ENCODE measurements at regions not wholly inside any gene's neighbourhood (a gene's known extent, or its start where the extent isn't known, plus 50 kb on each side); places are given as distances from the start of the nearest gene placed in this dataset.

DNA sequence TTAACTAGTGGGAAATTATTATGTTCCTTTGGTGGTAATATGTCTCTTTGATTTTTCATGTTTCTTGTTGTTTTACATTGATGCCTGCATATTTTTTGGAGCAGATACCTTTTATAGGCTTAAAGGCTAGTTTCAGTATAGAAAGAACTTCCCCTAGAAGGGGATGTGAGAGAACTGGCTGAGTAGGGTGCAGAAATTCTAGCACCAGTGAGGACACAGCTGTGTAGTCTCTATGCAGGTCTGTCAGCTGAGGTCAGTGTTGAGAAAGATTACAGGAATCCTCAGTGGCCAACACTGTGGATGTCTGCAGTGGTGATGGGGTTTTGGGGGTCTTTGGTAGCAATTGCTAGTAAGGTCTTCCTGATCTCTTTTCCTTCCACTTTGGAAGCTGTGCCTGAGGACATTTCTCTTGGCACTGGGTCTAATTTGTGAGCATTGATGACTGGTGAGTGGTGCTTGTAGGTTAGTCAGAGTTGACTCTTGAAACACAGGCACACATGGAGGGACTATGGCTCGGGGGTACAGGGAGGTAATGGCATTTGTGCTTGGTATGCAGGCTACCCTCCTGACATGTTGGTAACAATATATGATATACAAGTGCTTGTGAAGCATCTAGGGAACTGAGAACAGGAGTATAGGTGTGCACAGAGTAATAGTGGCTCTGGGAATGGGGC is 221.4 kb downstream of the SPATA31D1 start:
- ChIA-PET CTCF (interaction anchor here (0.6 kb wide), 1 partner anchor 20 kb away, joined by 3 read pairs; no protein-coding TSS in a partner anchor), POLR2A (no interaction called here)
- Histone ChIP-seq H3K4me3 (no peak overlapping the region), H3K9me3 (0 out of 3 replicates have a peak, but pooled peaks cover 2% of the 10 kb centered on the region), H3K27ac (no peak overlapping the region), H3K4me2 (no peak overlapping the region), H3K4me1 (no peaks in the 10 kb centered on the region)
- DNase-seq (ENCODE audit: low read depth in 1 of 2, low spot score in 1 of 2), result no peak
- TF ChIP-seq RCOR1 (IDR thresholded peaks at IDR 0.05; ENCODE audit: low read depth, low read length) (no peak), EHMT2 (IDR thresholded peaks at IDR 0.05; ENCODE audit: low read depth) (no peak), SREBF2 (IDR thresholded peaks at IDR 0.05) (no peak), KDM1A (IDR thresholded peaks at IDR 0.05; ENCODE audit: low read depth) (no peak), NPAS2 (CRISPR knock-in tag; IDR thresholded peaks at IDR 0.05; ENCODE audit: borderline replicate concordance) (no peak), POLR2A (IDR thresholded peaks at IDR 0.05; ENCODE audit: low read length) (no peak), RNF2 (IDR thresholded peaks at IDR 0.05; ENCODE audit: borderline replicate concordance, low read depth) (no peak), MAZ (IDR thresholded peaks at IDR 0.05; ENCODE audit: borderline replicate concordance, low read depth, low read length) (no peak), KDM5A (IDR thresholded peaks at IDR 0.05) (no peak), CHD4 (IDR thresholded peaks at IDR 0.05; ENCODE audit: borderline replicate concordance) (no peak), GATA3 (IDR thresholded peaks at IDR 0.05; ENCODE audit: borderline replicate concordance) (no peak), CHD2 (IDR thresholded peaks at IDR 0.05; ENCODE audit: low read length, partially characterized antibody) (no peak), FOXS1 (CRISPR knock-in tag; IDR thresholded peaks at IDR 0.05) (no peak), HMGXB4 (CRISPR knock-in tag; IDR thresholded peaks at IDR 0.05; ENCODE audit: borderline replicate concordance) (no peak), RAD21 (conservative IDR thresholded peaks at IDR 0.05 in 1 of 2, IDR thresholded peaks at IDR 0.05 in 1 of 2) (no peak), ESRRA (IDR thresholded peaks at IDR 0.05; ENCODE audit: borderline replicate concordance, low read length) (no peak)
- no peak for ATAC-seq
- WGBS (ENCODE audit: missing lambda C conversion rate), result 0% methylated on average over 1 of the region's 1 CpG
- FAIRE-seq, result no peak

- DNase-seq (ENCODE audit: low read depth in 1 of 2, low spot score in 1 of 2), result no peak
- Histone ChIP-seq H3K9me3 (0 out of 3 replicates have a peak, but pooled peaks cover 2% of the 10 kb centered on the region), H3K27ac (no peak overlapping the region), H3K4me1 (no peaks in the 10 kb centered on the region), H3K4me3 (no peak overlapping the region), H3K4me2 (no peak overlapping the region)
- POLR2A ChIA-PET, result no interaction called here
- no peak for ATAC-seq
- FAIRE-seq, result no peak
- TF ChIP-seq HOXB13 (CRISPR knock-in tag; IDR thresholded peaks at IDR 0.05; ENCODE audit: low read depth) (no peak), FOXS1 (CRISPR knock-in tag; IDR thresholded peaks at IDR 0.05) (no peak), POLR2AphosphoS2 (conservative IDR thresholded peaks at IDR 0.05; ENCODE audit: low read length) (no peak), KDM1A (IDR thresholded peaks at IDR 0.05; ENCODE audit: low read depth) (no peak), RFX5 (IDR thresholded peaks at IDR 0.05) (no peak), CTCF (IDR thresholded peaks at IDR 0.05) (no peak)
- 24% methylated on average over 1 of the region's 1 CpG for WGBS (ENCODE audit: missing lambda C conversion rate)
- CTCF ChIA-PET, result interaction anchor here (1.2 kb wide), 1 partner anchor 734 kb away, joined by 3 read pairs; no protein-coding TSS in a partner anchor
Observed at GRCh38 chr9:82212885-82213284, 224.3 kb downstream of the SPATA31D1 start.

GRCh38 chr9:82216435-82216834 is 227.9 kb downstream of the SPATA31D1 start:
- 40% methylated on average over 5 of the region's 5 CpGs for WGBS (ENCODE audit: missing lambda C conversion rate)
- CTCF ChIA-PET, result no interaction called here
- DNase-seq (ENCODE audit: low read depth in 1 of 2, low spot score in 1 of 2), result no peak
- TF ChIP-seq HDAC2 (IDR thresholded peaks at IDR 0.05) (no peak), NPAS2 (CRISPR knock-in tag; IDR thresholded peaks at IDR 0.05; ENCODE audit: borderline replicate concordance) (no peak), BHLHE40 (IDR thresholded peaks at IDR 0.05; ENCODE audit: low read depth, low read length) (no peak), BCL3 (IDR thresholded peaks at IDR 0.05) (no peak), PHF8 (IDR thresholded peaks at IDR 0.05; ENCODE audit: borderline replicate concordance, low read depth) (no peak), PBX3 (IDR thresholded peaks at IDR 0.05) (no peak), RFX5 (IDR thresholded peaks at IDR 0.05) (no peak), NFE2L2 (conservative IDR thresholded peaks at IDR 0.05; ENCODE audit: low read length) (no peak), EHMT2 (IDR thresholded peaks at IDR 0.05; ENCODE audit: low read depth) (no peak), FOSB (CRISPR knock-in tag; IDR thresholded peaks at IDR 0.05) (no peak), CHD4 (IDR thresholded peaks at IDR 0.05; ENCODE audit: borderline replicate concordance) (no peak)
- TF ChIP-seq, protein P1, sequence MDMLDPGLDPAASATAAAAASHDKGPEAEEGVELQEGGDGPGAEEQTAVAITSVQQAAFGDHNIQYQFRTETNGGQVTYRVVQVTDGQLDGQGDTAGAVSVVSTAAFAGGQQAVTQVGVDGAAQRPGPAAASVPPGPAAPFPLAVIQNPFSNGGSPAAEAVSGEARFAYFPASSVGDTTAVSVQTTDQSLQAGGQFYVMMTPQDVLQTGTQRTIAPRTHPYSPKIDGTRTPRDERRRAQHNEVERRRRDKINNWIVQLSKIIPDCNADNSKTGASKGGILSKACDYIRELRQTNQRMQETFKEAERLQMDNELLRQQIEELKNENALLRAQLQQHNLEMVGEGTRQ (IDR thresholded peaks at IDR 0.05), result no peak

More at GRCh38 chr9:82216435-82216834, 227.9 kb downstream of the SPATA31D1 start:
- FAIRE-seq (no peak), ATAC-seq (no peak)
- no peak overlapping the region for H3K4me2 ChIP-seq
- 0 out of 3 replicates have a peak, but pooled peaks cover 2% of the 10 kb centered on the region for H3K9me3 ChIP-seq
- no peaks in the 10 kb centered on the region for H3K4me1 ChIP-seq
- H3K27ac ChIP-seq, result no peak overlapping the region
- H3K4me3 ChIP-seq, result no peak overlapping the region
- POLR2A ChIA-PET, result no interaction called here

All from A549 (cell line).